IPS-18a (cell line): ENCODE measurements at regions not wholly inside any gene's neighbourhood (a gene's known extent, or its start where the extent isn't known, plus 50 kb on each side); places are given as distances from the start of the nearest gene placed in this dataset.

Experiments
- H3K27ac ChIP-seq: one replicate; pipeline ENCODE4 v1.5.1; 2013; ENCODE audit warnings: low read length
- H3K27me3 ChIP-seq: one replicate; pipeline ENCODE4 v1.6.1; 2013; ENCODE audit warnings: mild to moderate bottlenecking, low read length; ENCODE audit not compliant: control insufficient read depth, insufficient read depth
- H3K36me3 ChIP-seq: one replicate; pipeline ENCODE4 v1.6.1; 2013; ENCODE audit warnings: low read depth, low read length; ENCODE audit not compliant: control insufficient read depth
- H3K4me1 ChIP-seq: one replicate; pipeline ENCODE4 v1.6.1; 2013; ENCODE audit warnings: low read depth, low read length; ENCODE audit not compliant: control insufficient read depth
- H3K4me3 ChIP-seq: one replicate; pipeline ENCODE4 v1.5.1; 2013; ENCODE audit warnings: low read length
- H3K9ac ChIP-seq: one replicate; pipeline ENCODE4 v1.6.1; 2013; ENCODE audit warnings: mild to moderate bottlenecking, low read length, moderate library complexity
- H3K9me3 ChIP-seq: one replicate; pipeline ENCODE4 v1.6.1; 2013; ENCODE audit warnings: low read depth, low read length; ENCODE audit not compliant: control insufficient read depth

GRCh38 chr2:204012072-204012653, 75.6 kb downstream of the ICOS start:
- no peaks in the 10 kb centered on the region for H3K27me3 ChIP-seq
- H3K27ac ChIP-seq, result no peak overlapping the region
- H3K4me3 ChIP-seq, result no peak overlapping the region
- H3K9me3 ChIP-seq, result no peaks in the 10 kb centered on the region
- H3K36me3 ChIP-seq, result no peaks in the 10 kb centered on the region
- H3K9ac ChIP-seq, result no peak overlapping the region
- no peaks in the 10 kb centered on the region for H3K4me1 ChIP-seq

- no peaks in the 10 kb centered on the region for H3K36me3 ChIP-seq
- no peak overlapping the region for H3K9ac ChIP-seq
- no peaks in the 10 kb centered on the region for H3K9me3 ChIP-seq
- no peaks in the 10 kb centered on the region for H3K27me3 ChIP-seq
- no peaks in the 10 kb centered on the region for H3K4me1 ChIP-seq
- no peak overlapping the region for H3K27ac ChIP-seq
- H3K4me3 ChIP-seq, result no peak overlapping the region
These were observed 78.7 kb downstream of the ICOS start for GRCh38 chr2:204015118-204015843.

- Histone ChIP-seq H3K9me3 (no peaks in the 10 kb centered on the region), H3K27ac (no peak overlapping the region), H3K27me3 (no peaks in the 10 kb centered on the region), H3K36me3 (no peaks in the 10 kb centered on the region), H3K9ac (no peak overlapping the region), H3K4me1 (no peaks in the 10 kb centered on the region), H3K4me3 (no peak overlapping the region)
These were observed 82.2 kb downstream of the ICOS start for GRCh38 chr2:204018717-204019116.

GRCh38 chr2:204019572-204020501, 83.3 kb downstream of the ICOS start:
- Histone ChIP-seq H3K27ac (no peak overlapping the region), H3K27me3 (no peaks in the 10 kb centered on the region), H3K36me3 (no peaks in the 10 kb centered on the region), H3K9me3 (no peaks in the 10 kb centered on the region), H3K4me1 (peaks cover 3% of the 10 kb centered on the region), H3K9ac (no peak overlapping the region), H3K4me3 (no peak overlapping the region)

GRCh38 chr2:204021290-204022081, 84.9 kb downstream of the ICOS start:
- H3K9ac ChIP-seq, result no peak overlapping the region
- H3K4me3 ChIP-seq, result no peak overlapping the region
- H3K9me3 ChIP-seq, result no peaks in the 10 kb centered on the region
- no peaks in the 10 kb centered on the region for H3K27me3 ChIP-seq
- H3K36me3 ChIP-seq, result no peaks in the 10 kb centered on the region
- H3K4me1 ChIP-seq, result peaks cover 3% of the 10 kb centered on the region
- no peak overlapping the region for H3K27ac ChIP-seq

- no peaks in the 10 kb centered on the region for H3K36me3 ChIP-seq
- H3K9ac ChIP-seq, result no peak overlapping the region
- no peak overlapping the region for H3K4me3 ChIP-seq
- H3K4me1 ChIP-seq, result peaks cover 3% of the 10 kb centered on the region
- no peaks in the 10 kb centered on the region for H3K9me3 ChIP-seq
- H3K27me3 ChIP-seq, result no peaks in the 10 kb centered on the region
- no peak overlapping the region for H3K27ac ChIP-seq
These were observed 86.0 kb downstream of the ICOS start for GRCh38 chr2:204022550-204022949.

GRCh38 chr2:204023088-204023487, 86.5 kb downstream of the ICOS start:
- Histone ChIP-seq H3K9ac (no peak overlapping the region), H3K27me3 (no peaks in the 10 kb centered on the region), H3K9me3 (no peaks in the 10 kb centered on the region), H3K4me1 (peaks cover 3% of the 10 kb centered on the region), H3K27ac (no peak overlapping the region), H3K4me3 (no peak overlapping the region), H3K36me3 (no peaks in the 10 kb centered on the region)

- H3K9me3 ChIP-seq, result no peaks in the 10 kb centered on the region
- H3K4me3 ChIP-seq, result no peak overlapping the region
- H3K36me3 ChIP-seq, result no peaks in the 10 kb centered on the region
- H3K27ac ChIP-seq, result no peak overlapping the region
- H3K9ac ChIP-seq, result no peak overlapping the region
- no peaks in the 10 kb centered on the region for H3K27me3 ChIP-seq
- H3K4me1 ChIP-seq, result peaks cover 3% of the 10 kb centered on the region
These were observed 87.9 kb downstream of the ICOS start for GRCh38 chr2:204024503-204024902.

GRCh38 chr2:204024906-204025475, 88.4 kb downstream of the ICOS start:
- Histone ChIP-seq H3K27ac (no peak overlapping the region), H3K9ac (no peak overlapping the region), H3K4me3 (no peak overlapping the region), H3K4me1 (peaks cover 3% of the 10 kb centered on the region), H3K27me3 (no peaks in the 10 kb centered on the region), H3K9me3 (no peaks in the 10 kb centered on the region), H3K36me3 (no peaks in the 10 kb centered on the region)

GRCh38 chr2:204026294-204026693, 89.7 kb downstream of the ICOS start:
- Histone ChIP-seq H3K4me1 (peaks cover 3% of the 10 kb centered on the region), H3K27me3 (no peaks in the 10 kb centered on the region), H3K36me3 (no peaks in the 10 kb centered on the region), H3K9me3 (no peaks in the 10 kb centered on the region), H3K4me3 (no peak overlapping the region), H3K9ac (no peak overlapping the region), H3K27ac (no peak overlapping the region)

GRCh38 chr2:204027091-204027490, 90.5 kb downstream of the ICOS start:
- Histone ChIP-seq H3K4me3 (no peak overlapping the region), H3K4me1 (peaks cover 3% of the 10 kb centered on the region), H3K27me3 (no peaks in the 10 kb centered on the region), H3K9me3 (no peaks in the 10 kb centered on the region), H3K9ac (no peak overlapping the region), H3K36me3 (no peaks in the 10 kb centered on the region), H3K27ac (no peak overlapping the region)
